GDM1 (cell line): ENCODE measurements at regions not wholly inside any gene's neighbourhood (a gene's known extent, or its start where the extent isn't known, plus 50 kb on each side); places are given as distances from the start of the nearest gene placed in this dataset.

Experiments used
- DNase-seq: peaks from one replicate; lab custom pipeline; 2025; lab: John Stamatoyannopoulos, UW

GRCh38 chr13:97630725-97631124 is 196.8 kb downstream of the RAP2A start:
- DNase-seq, result no peak

DNA sequence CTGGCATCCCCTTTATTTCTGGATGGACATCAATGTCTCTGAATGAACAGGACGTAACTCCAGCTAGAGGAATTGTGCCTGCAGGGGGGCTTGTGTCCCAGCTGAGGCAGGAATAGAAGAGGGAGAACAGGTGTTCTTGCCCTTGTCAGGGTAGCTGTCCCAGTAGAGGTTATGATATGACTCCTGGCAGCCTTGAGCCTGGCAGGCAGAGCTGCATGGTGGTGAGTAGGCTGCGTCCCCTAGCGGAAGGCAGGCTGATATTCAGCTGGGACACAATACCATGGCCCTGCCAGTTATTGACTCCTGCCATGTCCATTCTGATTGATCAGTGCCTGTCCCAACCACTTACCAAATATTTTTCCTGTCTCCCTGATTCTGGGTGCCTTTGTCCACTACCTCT is 197.2 kb downstream of the RAP2A start:
- DNase-seq, result no peak

DNA sequence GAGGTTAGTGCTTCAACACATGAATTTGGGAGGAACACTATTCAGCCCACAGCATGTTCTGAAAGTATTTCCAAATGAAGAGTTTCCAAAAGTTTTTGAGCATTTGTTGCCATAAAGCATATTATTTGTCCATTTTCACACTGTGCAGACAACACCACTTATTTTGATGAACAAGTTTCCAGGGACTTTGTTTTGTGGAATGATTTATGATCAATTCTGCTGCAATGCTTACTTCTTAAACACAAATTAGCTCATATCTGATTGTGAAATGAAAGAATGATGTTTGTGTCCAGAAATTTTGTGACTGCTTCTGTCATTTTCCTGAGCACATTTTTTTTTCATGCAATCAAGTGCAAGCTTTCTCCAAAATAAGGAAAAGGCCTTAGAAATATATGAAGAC is 205.3 kb downstream of the RAP2A start:
- no peak for DNase-seq

GRCh38 chr13:97640268-97640667 is 206.3 kb downstream of the RAP2A start:
- DNase-seq, result no peak

GRCh38 chr13:97648171-97648880 is 214.4 kb downstream of the RAP2A start:
- no peak for DNase-seq

DNA sequence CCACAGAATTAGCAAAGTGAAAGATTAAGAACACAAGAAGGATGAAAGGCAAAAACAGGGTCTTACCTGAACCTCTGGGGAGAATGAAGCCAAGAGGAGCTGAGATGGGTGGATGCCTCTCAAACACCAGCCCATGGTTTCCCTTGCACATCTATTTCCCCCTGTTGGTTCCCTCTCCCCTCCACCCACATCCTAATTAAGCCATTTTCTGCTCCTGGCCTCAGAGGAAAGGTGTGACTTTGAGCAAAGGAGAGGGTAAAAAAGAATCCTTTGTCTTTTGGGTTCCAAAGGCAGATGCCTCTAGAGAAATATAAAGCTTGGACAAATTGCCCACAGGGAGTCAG is 214.9 kb downstream of the RAP2A start:
- DNase-seq, result no peak

GRCh38 chr13:97653443-97654140 is 219.6 kb downstream of the RAP2A start:
- DNase-seq, result no peak

DNA sequence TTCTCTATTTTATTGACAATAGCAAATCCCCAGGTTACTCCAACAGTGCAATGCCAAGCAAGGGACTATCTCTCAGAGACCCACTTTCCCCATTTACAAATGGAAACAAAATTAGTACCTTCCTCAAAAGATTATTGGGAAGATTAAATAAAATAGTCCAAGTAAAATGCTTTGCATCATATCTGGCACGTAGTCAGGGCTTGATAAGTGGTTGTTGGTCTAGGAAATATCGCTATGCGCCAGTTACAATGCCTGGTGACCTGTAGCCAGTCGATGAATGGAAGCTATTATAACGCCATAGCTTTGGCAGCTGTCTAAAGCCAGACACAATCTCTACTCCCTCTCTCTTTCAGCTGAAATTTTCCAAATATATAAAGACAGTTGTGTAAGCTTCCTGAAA is 220.3 kb downstream of the RAP2A start:
- DNase-seq, result no peak

DNA sequence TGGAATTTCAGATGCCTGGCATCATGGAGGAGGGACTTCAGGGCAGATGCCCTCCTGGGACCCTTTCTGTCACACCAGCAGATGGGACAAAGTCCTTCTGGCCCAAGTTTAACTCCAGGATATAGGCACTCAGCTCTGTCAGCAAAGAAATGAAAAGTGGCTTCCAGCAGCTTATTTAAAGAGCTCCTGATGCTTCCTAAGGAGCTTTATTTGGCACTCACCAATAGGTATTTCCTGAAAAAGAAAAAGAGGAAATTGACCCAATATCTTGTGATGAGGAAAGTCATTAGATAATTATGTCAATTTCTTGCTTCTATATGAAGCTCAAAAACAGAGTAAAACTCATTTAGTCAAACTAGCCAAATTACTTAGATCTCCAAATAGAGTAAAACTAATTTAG is 224.6 kb downstream of the RAP2A start:
- DNase-seq, result no peak

GRCh38 chr13:97659602-97660001 is 225.6 kb downstream of the RAP2A start:
- DNase-seq, result no peak

DNA sequence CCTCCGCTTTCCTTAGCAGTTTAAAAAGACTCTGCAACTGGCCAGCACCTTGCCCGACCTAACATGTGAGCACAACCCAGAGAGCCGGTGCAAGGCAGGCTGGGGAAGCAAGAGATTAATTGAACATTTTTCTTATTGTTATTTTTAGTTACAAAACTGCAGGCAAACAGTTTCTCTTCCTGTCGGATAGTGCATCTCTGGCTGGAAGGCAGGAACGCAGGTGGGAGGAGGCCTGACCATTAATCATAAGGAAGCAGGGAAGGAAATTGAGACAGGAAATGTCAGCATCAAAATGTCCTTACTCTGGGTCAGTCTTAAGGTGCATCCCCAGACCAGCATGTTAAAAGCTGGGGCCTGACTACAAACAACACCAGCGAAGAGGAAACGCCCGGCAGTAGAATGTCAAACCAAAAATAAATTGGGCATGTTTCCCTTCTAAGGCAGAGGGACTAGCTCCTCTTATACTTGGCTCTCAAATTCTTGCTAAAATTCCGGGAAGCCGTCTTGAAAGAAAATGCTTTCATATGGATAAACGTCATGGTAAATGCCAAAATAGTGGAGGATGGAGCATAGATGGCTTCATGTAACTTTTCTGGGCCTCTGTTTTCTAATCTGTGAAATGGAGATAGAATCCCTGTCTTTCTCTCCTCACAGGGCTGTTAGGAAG is 226.8 kb downstream of the RAP2A start:
- no peak for DNase-seq

GRCh38 chr13:97686594-97686993 is 252.6 kb downstream of the RAP2A start:
- DNase-seq, result no peak

GRCh38 chr13:97692628-97693027 is 258.7 kb downstream of the RAP2A start:
- no peak for DNase-seq

DNA sequence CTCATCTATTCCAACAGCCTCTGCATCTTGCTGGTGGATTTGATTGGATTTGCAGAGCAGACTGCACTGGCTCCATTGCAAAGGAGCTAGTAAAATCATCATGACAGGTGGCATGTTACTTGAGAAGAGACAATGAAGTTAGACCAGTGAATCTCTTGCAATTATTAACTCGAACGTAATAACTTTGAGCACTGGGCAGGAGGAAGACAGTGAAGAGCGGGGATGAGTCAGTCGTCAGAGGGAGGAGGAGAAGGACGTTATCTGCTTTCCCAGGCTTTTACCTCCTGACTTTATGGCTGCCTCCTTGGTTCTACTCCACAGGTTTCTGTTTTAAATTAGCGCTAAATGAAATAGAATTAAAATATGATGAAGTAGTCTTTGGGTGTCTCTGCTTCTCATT is 257.8 kb upstream of the IPO5 start:
- no peak for DNase-seq

- no peak for DNase-seq
Observed at GRCh38 chr13:97696921-97697320, 256.6 kb upstream of the IPO5 start.

- no peak for DNase-seq
Observed at GRCh38 chr13:97700306-97700848, 253.1 kb upstream of the IPO5 start.

DNA sequence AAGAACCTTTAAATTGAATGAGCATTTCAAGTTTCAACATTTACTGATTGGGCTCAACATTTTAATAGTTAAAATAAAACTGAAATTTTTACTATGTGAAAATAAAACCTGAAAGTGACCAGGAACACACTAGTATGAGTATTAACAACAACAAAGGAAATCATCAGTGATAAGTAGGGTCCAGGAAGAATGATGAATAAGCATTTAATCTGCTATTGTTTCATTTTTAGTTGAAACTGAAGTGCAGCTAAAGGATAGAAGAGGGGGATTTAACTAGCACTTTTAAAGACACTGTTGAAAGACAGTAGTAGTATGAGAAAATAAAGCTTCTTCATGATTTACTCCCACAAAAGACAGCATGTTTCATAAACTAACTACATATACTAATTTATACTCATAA is 250.9 kb upstream of the IPO5 start:
- DNase-seq, result no peak

- no peak for DNase-seq
Observed at GRCh38 chr13:97710797-97711196, 242.7 kb upstream of the IPO5 start.

DNA sequence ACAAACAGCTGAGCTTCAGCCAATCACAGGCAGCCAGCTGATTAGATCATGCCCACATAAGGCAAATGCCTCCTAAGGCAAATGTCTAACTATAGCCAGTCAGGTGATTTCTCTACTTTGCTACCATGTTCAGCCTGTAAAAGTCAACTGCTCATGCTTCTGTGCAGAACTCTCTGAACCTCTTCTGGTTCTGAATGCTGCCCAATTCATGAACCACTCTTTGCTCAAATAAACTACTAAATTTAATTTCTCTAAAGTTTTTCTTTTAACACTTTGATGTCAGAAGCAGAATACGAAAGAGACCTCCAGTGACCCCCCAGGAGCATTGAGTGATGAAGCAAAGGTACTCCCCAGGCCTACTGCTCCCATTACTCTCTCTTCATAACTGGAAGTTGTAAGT is 240.7 kb upstream of the IPO5 start:
- no peak for DNase-seq

DNA sequence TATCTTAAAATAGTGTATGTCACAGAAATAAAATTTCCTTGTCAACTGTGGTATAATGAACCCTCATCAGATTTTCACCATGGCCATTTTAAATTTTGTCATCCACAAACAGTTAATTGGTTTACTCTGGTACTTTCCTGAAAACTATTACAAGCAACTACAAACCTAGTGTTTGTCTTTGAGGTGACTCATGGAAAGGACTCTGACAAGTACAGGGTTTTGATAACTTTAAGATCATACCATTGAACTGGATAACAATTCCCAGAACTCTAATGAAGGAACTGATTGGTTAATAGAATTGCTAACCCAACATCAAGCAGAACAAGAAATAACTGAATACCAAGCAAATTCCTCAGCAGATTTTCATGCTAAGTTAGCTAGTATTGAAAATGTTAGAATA is 237.7 kb upstream of the IPO5 start:
- no peak for DNase-seq

- DNase-seq, result no peak
Observed at GRCh38 chr13:97716746-97717145, 236.7 kb upstream of the IPO5 start.

DNA sequence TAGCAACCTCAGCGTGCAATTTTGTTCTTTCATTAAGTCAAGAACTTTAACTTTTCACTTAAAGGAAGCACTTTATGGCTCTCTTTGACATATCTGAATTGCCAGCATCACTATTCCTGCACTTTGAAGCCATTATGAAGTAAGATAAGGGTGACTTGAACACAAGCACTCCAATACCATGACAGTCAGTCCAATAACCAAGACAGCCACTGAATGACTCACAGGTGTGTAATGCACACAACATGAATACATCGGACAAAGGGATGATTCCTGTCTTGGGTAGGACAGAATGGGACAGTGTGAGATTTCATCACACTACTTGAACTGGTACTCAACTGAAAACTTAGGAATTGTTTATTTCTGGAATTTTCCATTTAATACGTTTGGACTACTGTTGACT is 233.7 kb upstream of the IPO5 start:
- DNase-seq, result no peak

- no peak for DNase-seq
Observed at GRCh38 chr13:97720896-97721295, 232.6 kb upstream of the IPO5 start.
